D721Med (cell line): ENCODE measurements at regions not wholly inside any gene's neighbourhood (a gene's known extent, or its start where the extent isn't known, plus 50 kb on each side); places are given as distances from the start of the nearest gene placed in this dataset.

Experiments used
- DNase-seq: peaks from one replicate; pipeline ENCODE4 v3.0.0; 2011; ENCODE audit warnings: low spot score; ENCODE audit not compliant: insufficient read length
- FAIRE-seq: peaks from 2 replicates; lab custom pipeline; 2011; peaks lifted over from hg19 to GRCh38; lab: Jason Lieb, UNC
- CTCF ChIP-seq: IDR thresholded peaks from 2 replicates; pipeline ENCODE4 v1.5.1; 2012; ENCODE audit warnings: mild to moderate bottlenecking, control low read depth; ENCODE audit not compliant: insufficient read depth; ENCODE audit errors: missing control alignments

GRCh38 chr20:52823303-52823702 lies 148.9 kb upstream of the TSHZ2 start:
- DNase-seq (no peak), FAIRE-seq (no peak)
- no peak for TF ChIP-seq CTCF

- TF ChIP-seq CTCF, result no peak
- no peak for DNase-seq
- FAIRE-seq, result no peak
Observed at GRCh38 chr20:52820641-52821292, 151.4 kb upstream of the TSHZ2 start.

GRCh38 chr20:52818491-52818890 lies 153.7 kb upstream of the TSHZ2 start:
- no peak for TF ChIP-seq CTCF
- FAIRE-seq (no peak), DNase-seq (no peak)

- FAIRE-seq (no peak), DNase-seq (no peak)
- no peak for TF ChIP-seq CTCF
Observed at GRCh38 chr20:52817981-52818380, 154.2 kb upstream of the TSHZ2 start.

GRCh38 chr20:52817511-52817910 lies 154.6 kb upstream of the TSHZ2 start:
- TF ChIP-seq CTCF, result no peak
- FAIRE-seq, result no peak

GRCh38 chr20:52814371-52814770 lies 157.8 kb upstream of the TSHZ2 start:
- FAIRE-seq, result no peak

More at GRCh38 chr20:52817511-52817910, 154.6 kb upstream of the TSHZ2 start:
- DNase-seq, result no peak

More at GRCh38 chr20:52814371-52814770, 157.8 kb upstream of the TSHZ2 start:
- no peak for DNase-seq
- no peak for TF ChIP-seq CTCF
